K562 (cell line): ENCODE measurements at regions not wholly inside any gene's neighbourhood (a gene's known extent, or its start where the extent isn't known, plus 50 kb on each side); places are given as distances from the start of the nearest gene placed in this dataset.

Experiments used
- ATAC-seq: fragments of 200-7000 bp; cut with Tn5 transposase; 3 replicates; pipeline ENCODE4 v1.9.1; 2020; ENCODE audit warnings: moderate library complexity
- BruUV-seq: library from RNA; stranded (reverse); fragments of 400-500 nt; replicated peaks from 2 replicates; lab custom pipeline; 2021; lab: Mats Ljungman, UMichigan
- CTCF ChIA-PET: fragments of 300-600 bp; formaldehyde crosslinking; extraction: SDS; loops from one replicate; lab custom pipeline; 2021; ENCODE audit warnings: low intra/inter-chr PET ratio; lab: Yijun Ruan, JAX
- POLR2A ChIA-PET: fragments of 300-600, 350-650 bp; sonication (Branson Sonifier 250); formaldehyde crosslinking; extraction: SDS; loops from one replicate; lab custom pipeline; 2021; ENCODE audit warnings: antibody characterized with exemption, inconsistent platforms; lab: Yijun Ruan, JAX
- DNase-seq, 4 experiments: peaks; one replicate each; pipeline versions ENCODE4 v3.0.0 to v3.0.0-alpha.2; 2011 to 2018; ENCODE audit warnings: low spot score in 3 of 4, mixed read lengths in 3 of 4; ENCODE audit errors: extremely low read depth in 1 of 4
- FAIRE-seq: peaks from 2 replicates; lab custom pipeline; 2011; peaks lifted over from hg19 to GRCh38; lab: Jason Lieb, UNC
- H2AFZ ChIP-seq: 2 replicates; pipeline ENCODE4 v1.6.0; 2011; ENCODE audit warnings: low read depth, low read length, control low read depth, inconsistent platforms
- H3K27ac ChIP-seq: fragments of 200-600 bp; 3 replicates; pipeline ENCODE4 v1.8.0; 2011; ENCODE audit warnings: low read depth, mild to moderate bottlenecking, control low read depth, inconsistent platforms, low read length, moderate library complexity, mixed read lengths; ENCODE audit errors: extremely low read depth
- H3K27me3 ChIP-seq, 2 experiments: fragments of 300-600 bp in 1 of 2; 2 replicates in 1 of 2; 3 replicates in 1 of 2; pipeline versions ENCODE4 v1.6.0 to v1.8.0; 2011; ENCODE audit warnings: inconsistent platforms in 2 of 2, low read length in 2 of 2, mild to moderate bottlenecking in 1 of 2, mixed read lengths in 1 of 2, moderate library complexity in 1 of 2; ENCODE audit not compliant: control insufficient read depth in 2 of 2, insufficient read depth in 2 of 2
- H3K36me3 ChIP-seq: fragments of 300-600 bp; 3 replicates; pipeline ENCODE4 v1.8.0; 2011; ENCODE audit warnings: mild to moderate bottlenecking, low read length, inconsistent platforms; ENCODE audit not compliant: control insufficient read depth, insufficient read depth
- H3K4me1 ChIP-seq, 2 experiments: fragments of 200-600 bp in 1 of 2; replicated peaks in 1 of 2; 2 replicates in 1 of 2; 3 replicates in 1 of 2; pipeline versions ENCODE4 v1.5.1 to v1.8.0; 2011; ENCODE audit warnings: inconsistent platforms in 2 of 2, low read length in 2 of 2, mild to moderate bottlenecking in 1 of 2, mixed read lengths in 1 of 2, moderate library complexity in 1 of 2; ENCODE audit not compliant: control insufficient read depth in 2 of 2, insufficient read depth in 2 of 2
- H3K4me2 ChIP-seq: 2 replicates; pipeline ENCODE4 v1.6.1; 2011; ENCODE audit warnings: low read length, control low read depth, inconsistent platforms, mixed read lengths; ENCODE audit not compliant: insufficient read depth
- H3K4me3 ChIP-seq: fragments of 200-600 bp; sonication (generic), shearing (Covaris generic); 2 replicates; pipeline ENCODE4 v1.5.1; 2016; ENCODE audit warnings: control low read depth, inconsistent platforms
- H3K79me2 ChIP-seq: fragments of 200-600 bp; 3 replicates; pipeline ENCODE4 v1.8.0; 2011; ENCODE audit warnings: low read length, inconsistent platforms; ENCODE audit not compliant: control insufficient read depth, insufficient read depth
- H3K9ac ChIP-seq, 2 experiments: 2 replicates each; pipeline versions ENCODE4 v1.6.0 to v1.6.1; 2011; ENCODE audit warnings: low read depth in 2 of 2, low read length in 2 of 2, control low read depth in 1 of 2, inconsistent platforms in 1 of 2, mild to moderate bottlenecking in 1 of 2, mixed read lengths in 1 of 2; ENCODE audit not compliant: insufficient read depth in 1 of 2
- H3K9me1 ChIP-seq: one replicate; pipeline ENCODE4 v1.6.0; 2011; ENCODE audit warnings: inconsistent platforms, mild to moderate bottlenecking, low read length, moderate library complexity; ENCODE audit not compliant: control insufficient read depth, insufficient read depth
- H3K9me3 ChIP-seq: replicated peaks from 2 replicates; pipeline ENCODE4 v1.5.1; 2011; ENCODE audit warnings: low read depth, low read length, inconsistent platforms; ENCODE audit not compliant: control insufficient read depth, insufficient read depth
- H4K20me1 ChIP-seq: replicated peaks from 2 replicates; pipeline ENCODE4 v1.6.1; 2011; ENCODE audit warnings: low read length, inconsistent platforms, mixed read lengths; ENCODE audit not compliant: control insufficient read depth, insufficient read depth
- AFF4 ChIP-seq: sonication (generic); formaldehyde crosslinking; IDR thresholded peaks from 2 replicates; pipeline ENCODE4 v1.8.0; 2023; ENCODE audit warnings: mild to moderate bottlenecking, missing genetic modification reagents
- BRF1 ChIP-seq: IDR thresholded peaks from 3 replicates; pipeline ENCODE4 v1.6.1; 2011; ENCODE audit warnings: borderline replicate concordance, mild to moderate bottlenecking; ENCODE audit not compliant: insufficient read length; ENCODE audit errors: extremely low read depth
- CTCF ChIP-seq, 3 experiments: IDR thresholded peaks in 2 of 3; conservative IDR thresholded peaks in 1 of 3; 2 replicates each; pipeline ENCODE4 v1.5.1; 2011 to 2012; ENCODE audit warnings: low read length in 3 of 3, mild to moderate bottlenecking in 3 of 3, control low read depth in 2 of 3, improper control_type of control experiment in 1 of 3, inconsistent platforms in 1 of 3, low read depth in 1 of 3, mixed read lengths in 1 of 3, moderate library complexity in 1 of 3; ENCODE audit not compliant: insufficient read depth in 2 of 3
- CUX1 ChIP-seq: fragments of 200-800 bp; sonication (Bioruptor generic); IDR thresholded peaks from 2 replicates; pipeline ENCODE4 v1.6.1; 2016; ENCODE audit warnings: missing genetic modification characterization, missing compliant biosample characterization
- ETV5 ChIP-seq: sonication (generic); formaldehyde crosslinking; IDR thresholded peaks from 2 replicates; pipeline ENCODE4 v1.4.0; 2020; ENCODE audit warnings: low read depth, mild to moderate bottlenecking, missing genetic modification reagents
- HDAC3 ChIP-seq: fragments of 450-650 bp; IDR thresholded peaks from 2 replicates; pipeline ENCODE4 v1.6.1; 2018; ENCODE audit warnings: borderline replicate concordance, mild to moderate bottlenecking, moderate library complexity; ENCODE audit not compliant: partially characterized antibody
- NR2C1 ChIP-seq, 2 experiments: fragments of 450-650 bp; IDR thresholded peaks; 2 replicates each; pipeline ENCODE4 v1.6.1; 2017; ENCODE audit warnings: mild to moderate bottlenecking in 2 of 2, antibody characterized with exemption in 1 of 2, inconsistent platforms in 1 of 2, missing compliant biosample characterization in 1 of 2, missing genetic modification characterization in 1 of 2
- TAF9B ChIP-seq: fragments of 450-650 bp; IDR thresholded peaks from 2 replicates; pipeline ENCODE4 v1.6.1; 2018; ENCODE audit warnings: mild to moderate bottlenecking; ENCODE audit not compliant: partially characterized antibody
- TAL1 ChIP-seq: fragments of 450-650 bp; IDR thresholded peaks from 2 replicates; pipeline ENCODE4 v1.6.1; 2016; ENCODE audit warnings: mild to moderate bottlenecking
- ZBTB34 ChIP-seq: fragments of 250-450 bp; sonication (Bioruptor Pico); IDR thresholded peaks from 2 replicates; pipeline ENCODE4 v1.8.0; 2021; ENCODE audit warnings: mild to moderate bottlenecking, moderate library complexity
- WGBS: fragments of 100-300 bp; shearing (Covaris generic); methylation state at CpG from one replicate; pipeline ENCODE4 v1.1.6; 2016; ENCODE audit warnings: low coverage, mixed read lengths; ENCODE audit not compliant: insufficient coverage; ENCODE audit errors: missing lambda C conversion rate; 5-methylcytosine and 5-hydroxymethylcytosine counted together
- in situ Hi-C: fragments of 300-500 bp; cut with MboI; formaldehyde crosslinking; loops from 4 replicates; pipeline ENCODE4 v1.15.0; 2018; ENCODE audit warnings: inconsistent platforms, mixed read lengths
- intact Hi-C: fragments of 100-400 bp; cut with micrococcal nuclease; formaldehyde crosslinking; loops from 2 replicates; pipeline ENCODE4 v1.14.2; 2022

GRCh38 chr1:199292896-199293295, 654.1 kb downstream of the PTPRC start:
- in situ Hi-C loops, result no loop called here
- TF ChIP-seq BRF1 (no peak), CUX1 (CRISPR knock-in tag) (no peak), ZBTB34 (no peak), NR2C1 (IDR thresholded peaks at IDR 0.05) (no peak), NR2C1 (tag; IDR thresholded peaks at IDR 0.05) (no peak), HDAC3 (no peak), TAL1 (no peak), ETV5 (CRISPR knock-in tag) (no peak), TAF9B (no peak), CTCF (IDR thresholded peaks at IDR 0.05 in 2 of 3, conservative IDR thresholded peaks at IDR 0.05 in 1 of 3; ENCODE audit: insufficient read depth in 2 of 3, low read depth in 1 of 3, low read length in 3 of 3) (no peak), AFF4 (CRISPR knock-in tag) (no peak)

More at GRCh38 chr1:199292896-199293295, 654.1 kb downstream of the PTPRC start:
- POLR2A ChIA-PET, result no interaction called here
- FAIRE-seq (no peak), DNase-seq (no peak), ATAC-seq (no peak)
- Histone ChIP-seq H3K9ac (no peak overlapping the region), H3K79me2 (no peaks in the 10 kb centered on the region), H3K36me3 (no peaks in the 10 kb centered on the region), H3K27me3 (no peaks in the 10 kb centered on the region), H4K20me1 (no peaks in the 10 kb centered on the region), H3K27ac (no peak overlapping the region), H3K4me2 (no peak overlapping the region), H3K9me1 (no peaks in the 10 kb centered on the region), H2AFZ (no peak overlapping the region), H3K4me3 (no peak overlapping the region), H3K9me3 (no peaks in the 10 kb centered on the region; the same call in none of the 2 replicates), H3K4me1 (no peaks in the 10 kb centered on the region)
- WGBS, result 0% methylated on average over 1 of the region's 1 CpG
- BruUV-seq, result no TSS peak
- CTCF ChIA-PET, result no interaction called here
- intact Hi-C loops, result no loop called here
